ENCODE measurements at regions not wholly inside any gene's neighbourhood (a gene's known extent, or its start where the extent isn't known, plus 50 kb on each side); places are given as distances from the start of the nearest gene placed in this dataset.

DNA sequence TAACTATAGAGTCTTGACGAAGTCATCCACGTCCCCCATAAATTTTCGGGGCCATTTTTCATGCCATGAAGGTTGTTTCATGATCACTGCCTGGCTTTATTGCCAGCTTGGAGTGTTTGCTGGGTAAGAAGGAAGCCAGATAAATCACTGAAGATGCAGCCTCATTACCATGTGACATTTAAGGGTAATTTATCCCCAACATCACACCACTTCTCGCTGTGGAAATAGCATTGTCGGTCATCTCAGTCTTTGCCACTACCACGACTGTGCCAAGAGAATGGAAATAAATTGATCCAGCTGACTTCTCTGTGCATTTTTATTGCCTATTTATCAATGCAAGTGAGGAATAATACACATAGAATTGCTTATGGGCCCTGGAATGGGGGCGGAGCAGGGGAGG lies 617.9 kb downstream of the AJAP1 start:
- TF ChIP-seq, protein P1, sequence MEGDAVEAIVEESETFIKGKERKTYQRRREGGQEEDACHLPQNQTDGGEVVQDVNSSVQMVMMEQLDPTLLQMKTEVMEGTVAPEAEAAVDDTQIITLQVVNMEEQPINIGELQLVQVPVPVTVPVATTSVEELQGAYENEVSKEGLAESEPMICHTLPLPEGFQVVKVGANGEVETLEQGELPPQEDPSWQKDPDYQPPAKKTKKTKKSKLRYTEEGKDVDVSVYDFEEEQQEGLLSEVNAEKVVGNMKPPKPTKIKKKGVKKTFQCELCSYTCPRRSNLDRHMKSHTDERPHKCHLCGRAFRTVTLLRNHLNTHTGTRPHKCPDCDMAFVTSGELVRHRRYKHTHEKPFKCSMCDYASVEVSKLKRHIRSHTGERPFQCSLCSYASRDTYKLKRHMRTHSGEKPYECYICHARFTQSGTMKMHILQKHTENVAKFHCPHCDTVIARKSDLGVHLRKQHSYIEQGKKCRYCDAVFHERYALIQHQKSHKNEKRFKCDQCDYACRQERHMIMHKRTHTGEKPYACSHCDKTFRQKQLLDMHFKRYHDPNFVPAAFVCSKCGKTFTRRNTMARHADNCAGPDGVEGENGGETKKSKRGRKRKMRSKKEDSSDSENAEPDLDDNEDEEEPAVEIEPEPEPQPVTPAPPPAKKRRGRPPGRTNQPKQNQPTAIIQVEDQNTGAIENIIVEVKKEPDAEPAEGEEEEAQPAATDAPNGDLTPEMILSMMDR (IDR thresholded peaks at IDR 0.05) = no peak
- TF ChIP-seq POLR2A (IDR thresholded peaks at IDR 0.05) = no peak

Measured in prostate gland (tissue), 2 donors.